PC-9 (cell line): ENCODE measurements at regions not wholly inside any gene's neighbourhood (a gene's known extent, or its start where the extent isn't known, plus 50 kb on each side); places are given as distances from the start of the nearest gene placed in this dataset.

Source experiments
- BruUV-seq: library from RNA; stranded (reverse); fragments of 400-500 nt; replicated peaks from 2 replicates; lab custom pipeline; 2021; lab: Mats Ljungman, UMichigan
- CTCF ChIA-PET: fragments of 300-600 bp; sonication (Branson Sonifier 250); formaldehyde crosslinking; loops from one replicate; lab custom pipeline; 2022; ENCODE audit warnings: antibody characterized with exemption; lab: Charles Lee
- POLR2A ChIA-PET: fragments of 300-600 bp; sonication (Branson Sonifier 250); formaldehyde crosslinking; loops from one replicate; lab custom pipeline; 2022; ENCODE audit warnings: antibody characterized with exemption; ENCODE audit not compliant: unreplicated experiment; lab: Charles Lee
- DNase-seq, 2 experiments: peaks; one replicate each; pipeline versions ENCODE4 v3.0.0 to v3.0.0-alpha.2; 2015 to 2022; ENCODE audit warnings: mixed read lengths in 1 of 2
- H2AFZ ChIP-seq: fragments of 200-600 bp; sonication (generic); 2 replicates; pipeline ENCODE4 v1.8.1; 2017; ENCODE audit warnings: antibody characterized with exemption
- H3F3A ChIP-seq: fragments of 200-600 bp; sonication (generic); 2 replicates; pipeline ENCODE4 v1.8.1; 2017; ENCODE audit warnings: antibody characterized with exemption, mild to moderate bottlenecking, low read depth; ENCODE audit not compliant: insufficient read depth
- H3K27ac ChIP-seq: fragments of 200-600 bp; sonication (generic); 2 replicates; pipeline ENCODE4 v1.6.1; 2016; ENCODE audit warnings: mixed run types
- H3K27me3 ChIP-seq: fragments of 200-600 bp; sonication (generic); 2 replicates; pipeline ENCODE4 v1.6.1; 2016; ENCODE audit warnings: low read depth, mixed run types; ENCODE audit not compliant: insufficient read depth
- H3K36me3 ChIP-seq: fragments of 200-600 bp; sonication (generic); 2 replicates; pipeline ENCODE4 v1.6.1; 2016; ENCODE audit warnings: low read depth, mixed run types
- H3K4me1 ChIP-seq: fragments of 200-600 bp; sonication (generic); replicated peaks from 2 replicates; pipeline ENCODE4 v1.6.1; 2016; ENCODE audit warnings: mixed run types; ENCODE audit not compliant: insufficient read depth
- H3K4me2 ChIP-seq: fragments of 200-600 bp; sonication (generic); 2 replicates; pipeline ENCODE4 v1.6.1; 2017; ENCODE audit warnings: mixed run types
- H3K4me3 ChIP-seq: fragments of 200-600 bp; sonication (generic); 2 replicates; pipeline ENCODE4 v1.6.1; 2016; ENCODE audit warnings: mixed run types
- H3K79me2 ChIP-seq: fragments of 200-600 bp; sonication (generic); 2 replicates; pipeline ENCODE4 v1.6.1; 2017; ENCODE audit warnings: low read depth, mixed run types
- H3K9me2 ChIP-seq: fragments of 200-600 bp; sonication (generic); 2 replicates; pipeline ENCODE4 v1.8.1; 2017; ENCODE audit warnings: mild to moderate bottlenecking; ENCODE audit not compliant: insufficient read depth
- H3K9me3 ChIP-seq: fragments of 200-600 bp; sonication (generic); 2 replicates; pipeline ENCODE4 v1.8.1; 2016; ENCODE audit warnings: low read depth; ENCODE audit not compliant: insufficient read depth
- H4K20me1 ChIP-seq: fragments of 200-600 bp; sonication (generic); 2 replicates; pipeline ENCODE4 v1.8.1; 2017; ENCODE audit not compliant: insufficient read depth
- CTCF ChIP-seq: fragments of 200-600 bp; sonication (generic); conservative IDR thresholded peaks from 2 replicates; pipeline ENCODE4 v1.6.1; 2017; ENCODE audit warnings: mixed run types, antibody characterized with exemption, mild to moderate bottlenecking, moderate library complexity
- EZH2 ChIP-seq: fragments of 200-600 bp; sonication (generic); IDR thresholded peaks from 2 replicates; pipeline ENCODE4 v1.8.0; 2017; ENCODE audit warnings: antibody characterized with exemption, low read depth
- intact Hi-C: fragments of 100-400 bp; cut with micrococcal nuclease; formaldehyde crosslinking; loops from one replicate; pipeline ENCODE4 v1.10.0; 2022; ENCODE audit not compliant: unreplicated experiment

DNA sequence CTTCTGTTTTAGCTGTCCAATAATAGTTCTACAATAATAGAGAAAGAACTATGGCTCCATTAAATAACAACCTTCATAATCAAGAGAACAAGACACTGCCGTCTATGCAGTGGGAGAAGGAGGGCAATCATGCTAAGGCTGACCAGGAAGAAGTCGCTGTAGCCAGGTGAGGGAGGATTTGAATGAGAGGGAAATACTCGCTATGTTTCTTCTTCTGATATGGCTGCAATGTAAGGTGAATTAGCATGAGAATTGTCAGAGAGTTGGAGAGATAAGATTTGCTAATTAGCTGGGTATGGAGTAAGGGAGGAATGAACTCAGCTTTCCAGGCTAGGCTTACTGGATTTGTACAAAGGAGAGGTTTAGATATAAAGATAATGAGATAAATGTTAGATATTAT is 555.4 kb upstream of the ZNF385D start:
- H4K20me1 ChIP-seq: no peaks in the 10 kb centered on the region
- intact Hi-C loops: no loop called here
- no peaks in the 10 kb centered on the region for H3K36me3 ChIP-seq
- ChIA-PET POLR2A (no interaction called here), CTCF (no interaction called here)
- no peaks in the 10 kb centered on the region for H3F3A ChIP-seq
- no peaks in the 10 kb centered on the region for H3K27me3 ChIP-seq
- H3K9me3 ChIP-seq: no peaks in the 10 kb centered on the region
- no TSS peak for BruUV-seq
- no peaks in the 10 kb centered on the region for H3K9me2 ChIP-seq
- no peak overlapping the region for H3K4me3 ChIP-seq
- no peak overlapping the region for H3K27ac ChIP-seq
- H2AFZ ChIP-seq: no peak overlapping the region
- no peaks in the 10 kb centered on the region for H3K4me1 ChIP-seq
- DNase-seq: no peak
- no peak for TF ChIP-seq CTCF
- TF ChIP-seq EZH2: no peak
- no peaks in the 10 kb centered on the region for H3K79me2 ChIP-seq
- no peak overlapping the region for H3K4me2 ChIP-seq

DNA sequence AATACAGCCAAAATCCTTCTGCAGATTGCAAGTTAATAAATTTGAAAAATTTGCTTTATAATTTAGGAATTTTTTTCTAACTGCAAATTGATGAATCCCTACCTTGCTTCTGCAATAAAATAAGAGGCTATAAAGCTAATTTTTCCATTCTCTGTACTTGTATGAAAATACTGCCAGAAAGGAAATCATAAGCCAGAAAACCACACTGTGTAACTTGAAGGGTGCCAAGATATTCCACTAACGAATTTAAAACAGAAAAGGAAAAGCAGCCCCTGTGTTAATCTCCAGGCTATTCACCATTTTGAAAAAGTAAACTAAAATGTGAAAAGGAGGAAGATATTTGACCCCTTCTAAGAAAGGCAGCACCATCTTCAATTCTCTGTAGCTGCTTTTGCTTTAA is 557.9 kb upstream of the ZNF385D start:
- TF ChIP-seq CTCF (no peak), EZH2 (no peak)
- ChIA-PET CTCF (no interaction called here), POLR2A (no interaction called here)
- Histone ChIP-seq H3K9me2 (no peaks in the 10 kb centered on the region), H3K9me3 (no peaks in the 10 kb centered on the region), H3K4me3 (no peak overlapping the region), H3K36me3 (no peaks in the 10 kb centered on the region), H2AFZ (no peak overlapping the region), H4K20me1 (no peaks in the 10 kb centered on the region), H3K4me1 (no peaks in the 10 kb centered on the region), H3K4me2 (no peak overlapping the region), H3K27ac (no peak overlapping the region), H3K79me2 (no peaks in the 10 kb centered on the region), H3F3A (no peaks in the 10 kb centered on the region), H3K27me3 (no peaks in the 10 kb centered on the region)
- BruUV-seq: no TSS peak
- DNase-seq: no peak
- intact Hi-C loops: no loop called here

- H3K36me3 ChIP-seq: no peaks in the 10 kb centered on the region
- DNase-seq: peak in 1 of 2 experiments; percentile 6
- no peaks in the 10 kb centered on the region for H3F3A ChIP-seq
- no peaks in the 10 kb centered on the region; the same call in 1 of the 2 replicates for H3K9me2 ChIP-seq
- no peak for TF ChIP-seq EZH2
- no peak for TF ChIP-seq CTCF
- no peaks in the 10 kb centered on the region for H4K20me1 ChIP-seq
- no peaks in the 10 kb centered on the region for H3K79me2 ChIP-seq
- intact Hi-C loops: no loop called here
- H3K4me1 ChIP-seq: no peaks in the 10 kb centered on the region
- POLR2A ChIA-PET: no interaction called here
- CTCF ChIA-PET: no interaction called here
- no peak overlapping the region for H3K4me3 ChIP-seq
- no peak overlapping the region for H3K27ac ChIP-seq
- no peak overlapping the region for H2AFZ ChIP-seq
- H3K4me2 ChIP-seq: no peak overlapping the region
- no TSS peak for BruUV-seq
- H3K9me3 ChIP-seq: peaks cover 5% of the 10 kb centered on the region; the same call in 1 of the 2 replicates
- H3K27me3 ChIP-seq: no peaks in the 10 kb centered on the region
Measured at GRCh38 chr3:22315925-22316324, 564.9 kb upstream of the ZNF385D start.
